Hepatocyte (in vitro differentiated cells): ENCODE measurements at regions not wholly inside any gene's neighbourhood (a gene's known extent, or its start where the extent isn't known, plus 50 kb on each side); places are given as distances from the start of the nearest gene placed in this dataset.

Experiments
- CTCF ChIP-seq: fragments of 200-600 bp; sonication (generic); IDR thresholded peaks from 2 replicates; pipeline ENCODE4 v1.5.1; 2016; ENCODE audit warnings: antibody characterized with exemption, mild to moderate bottlenecking; ENCODE audit not compliant: poor library complexity
- EZH2 ChIP-seq: fragments of 200-600 bp; sonication (generic); IDR thresholded peaks from 2 replicates; pipeline ENCODE4 v1.6.1; 2016; ENCODE audit warnings: antibody characterized with exemption, mild to moderate bottlenecking, borderline replicate concordance

DNA sequence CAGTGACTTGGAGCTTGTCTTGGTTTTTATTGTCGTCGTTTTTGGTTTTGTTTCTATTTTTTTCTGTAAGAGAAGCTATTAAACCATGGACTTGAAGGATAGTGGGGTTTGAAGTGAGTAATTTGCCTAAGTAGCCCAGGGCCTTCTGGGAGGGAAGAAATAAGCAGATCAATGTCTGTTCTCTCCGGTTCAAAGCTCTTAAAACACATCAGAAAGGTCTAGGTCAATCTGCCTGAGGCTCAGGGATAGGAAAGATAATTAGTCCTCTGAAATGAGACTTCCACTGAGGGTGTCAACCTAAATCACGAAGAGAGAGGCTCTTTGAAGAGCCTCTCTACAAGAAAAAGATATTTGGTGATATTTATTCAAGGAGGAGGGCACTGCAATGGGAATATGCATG is 178.0 kb downstream of the MATN1 start:
- TF ChIP-seq EZH2: no peak
- no peak for TF ChIP-seq CTCF
